GM23338 (cell line): ENCODE measurements at regions not wholly inside any gene's neighbourhood (a gene's known extent, or its start where the extent isn't known, plus 50 kb on each side); places are given as distances from the start of the nearest gene placed in this dataset.
A peak's percentile ranks its signal among the peaks of the same experiment; 100 is the strongest.

ENCODE experiments used
- ATAC-seq: fragments of 200-7000 bp; cut with Tn5 transposase; 3 replicates; pipeline ENCODE4 v1.9.1; 2020
- DNase-seq: peaks from one replicate; pipeline ENCODE4 v3.0.0-alpha.2; 2015; ENCODE audit warnings: low spot score
- H2AFZ ChIP-seq: fragments of 200-600 bp; sonication (generic); 2 replicates; pipeline ENCODE4 v1.8.0; 2016; ENCODE audit warnings: antibody characterized with exemption, mild to moderate bottlenecking, moderate library complexity
- H3F3A ChIP-seq: fragments of 200-600 bp; sonication (generic); replicated peaks from 2 replicates; pipeline ENCODE4 v1.8.0; 2017; ENCODE audit warnings: antibody characterized with exemption, mixed run types, low read depth
- H3K27ac ChIP-seq: fragments of 200-600 bp; sonication (generic); 2 replicates; pipeline ENCODE4 v1.6.1; 2016; ENCODE audit warnings: low read depth
- H3K27me3 ChIP-seq: fragments of 200-600 bp; sonication (generic); 2 replicates; pipeline ENCODE4 v1.8.0; 2016; ENCODE audit warnings: mild to moderate bottlenecking, mixed run types, moderate library complexity; ENCODE audit not compliant: insufficient read depth
- H3K36me3 ChIP-seq: fragments of 200-600 bp; sonication (generic); 2 replicates; pipeline ENCODE4 v1.8.0; 2016; ENCODE audit warnings: mild to moderate bottlenecking; ENCODE audit not compliant: insufficient read depth
- H3K4me1 ChIP-seq: fragments of 200-600 bp; sonication (generic); 2 replicates; pipeline ENCODE4 v1.8.0; 2016; ENCODE audit warnings: mild to moderate bottlenecking, moderate library complexity; ENCODE audit not compliant: insufficient read depth
- H3K4me2 ChIP-seq: fragments of 200-600 bp; sonication (generic); 2 replicates; pipeline ENCODE4 v1.7.1; 2017; ENCODE audit warnings: mixed run types
- H3K4me3 ChIP-seq: fragments of 200-600 bp; sonication (generic); 2 replicates; pipeline ENCODE4 v1.6.1; 2016; ENCODE audit warnings: mixed run types
- H3K79me2 ChIP-seq: fragments of 200-600 bp; sonication (generic); replicated peaks from 2 replicates; pipeline ENCODE4 v1.8.0; 2017; ENCODE audit warnings: mild to moderate bottlenecking; ENCODE audit not compliant: insufficient read depth
- H3K9me2 ChIP-seq: fragments of 200-600 bp; sonication (generic); 2 replicates; pipeline ENCODE4 v1.8.0; 2017; ENCODE audit not compliant: insufficient read depth
- H4K20me1 ChIP-seq: fragments of 200-600 bp; sonication (generic); replicated peaks from 2 replicates; pipeline ENCODE4 v1.8.0; 2017; ENCODE audit warnings: mild to moderate bottlenecking; ENCODE audit not compliant: insufficient read depth
- H3K27ac Mint-ChIP-seq: 2 replicates; pipeline ENCODE4 v1.8.0; 2020; ENCODE audit warnings: inconsistent platforms, mild to moderate bottlenecking, moderate library complexity, mixed read lengths
- H3K27me3 Mint-ChIP-seq: 3 replicates; pipeline ENCODE4 v1.8.0; 2022; ENCODE audit warnings: low read depth, mild to moderate bottlenecking, moderate library complexity, mixed read lengths, inconsistent platforms; ENCODE audit not compliant: insufficient read depth, poor library complexity
- H3K36me3 Mint-ChIP-seq: 3 replicates; pipeline ENCODE4 v1.8.0; 2021; ENCODE audit warnings: low read depth, mild to moderate bottlenecking, inconsistent platforms, moderate library complexity, mixed read lengths
- H3K4me1 Mint-ChIP-seq: 3 replicates; pipeline ENCODE4 v1.8.0; 2020; ENCODE audit warnings: mild to moderate bottlenecking, inconsistent platforms, mixed read lengths
- H3K4me3 Mint-ChIP-seq: 3 replicates; pipeline ENCODE4 v1.8.0; 2021; ENCODE audit warnings: moderate library complexity, mild to moderate bottlenecking, inconsistent platforms, mixed read lengths
- H3K9me3 Mint-ChIP-seq: 3 replicates; pipeline ENCODE4 v1.8.0; 2020; ENCODE audit warnings: moderate library complexity, mild to moderate bottlenecking, inconsistent platforms, mixed read lengths
- CREB1 ChIP-seq: fragments of 250-450 bp; sonication (Bioruptor Pico); IDR thresholded peaks from 2 replicates; pipeline ENCODE4 v1.5.0; 2020; ENCODE audit warnings: low read depth, mild to moderate bottlenecking, moderate library complexity
- CTCF ChIP-seq, 2 experiments: fragments of 200-600 bp in 1 of 2; sonication (generic) in 1 of 2; conservative IDR thresholded peaks; 2 replicates each; pipeline versions ENCODE4 v1.5.1 to v1.6.1; 2016 to 2017; ENCODE audit warnings: antibody characterized with exemption in 2 of 2, low read depth in 2 of 2, mild to moderate bottlenecking in 2 of 2, moderate library complexity in 1 of 2
- EZH2 ChIP-seq: fragments of 200-600 bp; sonication (generic); IDR thresholded peaks from one replicate; pipeline ENCODE4 v1.8.0; 2017; ENCODE audit warnings: antibody characterized with exemption, mild to moderate bottlenecking, low read depth; ENCODE audit not compliant: unreplicated experiment
- EZH2phosphoT487 ChIP-seq: fragments of 200-600 bp; sonication (generic); IDR thresholded peaks from one replicate; pipeline ENCODE4 v1.8.1; 2018; ENCODE audit warnings: antibody characterized with exemption; ENCODE audit not compliant: unreplicated experiment
- JUNB ChIP-seq: IDR thresholded peaks from one replicate; pipeline ENCODE4 v1.6.1; 2016; ENCODE audit warnings: antibody characterized with exemption; ENCODE audit not compliant: unreplicated experiment
- NANOG ChIP-seq: IDR thresholded peaks from 2 replicates; pipeline ENCODE4 v1.6.1; 2016; ENCODE audit warnings: antibody characterized with exemption, borderline replicate concordance
- POLR2AphosphoS5 ChIP-seq: IDR thresholded peaks from 2 replicates; pipeline ENCODE4 v1.6.1; 2016; ENCODE audit warnings: antibody characterized with exemption, low read depth
- STAT1 ChIP-seq: IDR thresholded peaks from one replicate; pipeline ENCODE4 v1.6.1; 2016; ENCODE audit warnings: antibody characterized with exemption; ENCODE audit not compliant: unreplicated experiment
- ZNF114 ChIP-seq: fragments of 250-450 bp; sonication (Bioruptor Pico); IDR thresholded peaks from 2 replicates; pipeline ENCODE4 v1.5.0; 2020; ENCODE audit warnings: mild to moderate bottlenecking, moderate library complexity
- ZNF331 ChIP-seq: fragments of 250-450 bp; sonication (Bioruptor Pico); IDR thresholded peaks from 2 replicates; pipeline ENCODE4 v1.5.0; 2020; ENCODE audit warnings: low read depth, mild to moderate bottlenecking, moderate library complexity
- ZNF462 ChIP-seq: fragments of 250-450 bp; sonication (Bioruptor Pico); IDR thresholded peaks from 2 replicates; pipeline ENCODE4 v1.5.0; 2020; ENCODE audit warnings: mild to moderate bottlenecking, moderate library complexity
- TF ChIP-seq, protein P1 (sequence below): IDR thresholded peaks from 2 replicates; pipeline ENCODE4 v1.6.1; 2016; ENCODE audit warnings: antibody characterized with exemption
- TF ChIP-seq, protein P2 (sequence below): IDR thresholded peaks from one replicate; pipeline ENCODE4 v1.6.1; 2018; ENCODE audit warnings: antibody characterized with exemption; ENCODE audit not compliant: unreplicated experiment

DNA sequence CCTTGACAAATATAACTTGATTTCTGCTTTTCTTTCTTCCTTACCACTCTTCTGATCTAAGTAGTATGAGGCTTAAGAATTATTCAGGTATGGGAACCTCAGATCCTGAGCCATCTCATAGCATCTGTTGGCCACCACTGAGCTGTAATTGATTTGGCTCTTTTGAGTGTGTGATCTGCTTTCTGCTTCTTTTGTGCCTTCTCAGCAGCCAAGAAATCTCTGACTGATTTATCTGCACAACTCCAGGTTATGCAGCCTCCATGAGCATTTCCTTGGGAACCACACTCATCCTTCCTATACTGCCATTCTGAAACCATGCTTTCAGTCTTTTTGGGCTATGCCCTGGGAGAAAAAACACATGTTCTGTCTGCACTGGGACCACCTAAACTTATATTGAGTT, 178.0 kb upstream of the FAM3C start:
- Histone ChIP-seq H3K27ac (no peak overlapping the region), H3K79me2 (no peaks in the 10 kb centered on the region), H3K9me2 (peaks cover 5% of the 10 kb centered on the region), H3K4me3 (no peak overlapping the region), H3F3A (no peaks in the 10 kb centered on the region), H2AFZ (peak overlapping the region; percentile 20; the same call in 1 of the 2 replicates), H3K4me1 (0 out of 2 replicates have a peak, but pooled peaks cover 5% of the 10 kb centered on the region), H4K20me1 (no peaks in the 10 kb centered on the region), H3K36me3 (no peaks in the 10 kb centered on the region), H3K27me3 (no peaks in the 10 kb centered on the region), H3K4me2 (no peak overlapping the region)
- TF ChIP-seq EZH2 (no peak), CREB1 (CRISPR knock-in tag) (no peak), STAT1 (no peak), CTCF (conservative IDR thresholded peaks at IDR 0.05; ENCODE audit: low read depth in 2 of 2) (no peak), ZNF114 (no peak), ZNF331 (no peak), NANOG (no peak), ZNF462 (no peak), JUNB (no peak), EZH2phosphoT487 (no peak), POLR2AphosphoS5 (no peak)
- TF ChIP-seq, protein P1, sequence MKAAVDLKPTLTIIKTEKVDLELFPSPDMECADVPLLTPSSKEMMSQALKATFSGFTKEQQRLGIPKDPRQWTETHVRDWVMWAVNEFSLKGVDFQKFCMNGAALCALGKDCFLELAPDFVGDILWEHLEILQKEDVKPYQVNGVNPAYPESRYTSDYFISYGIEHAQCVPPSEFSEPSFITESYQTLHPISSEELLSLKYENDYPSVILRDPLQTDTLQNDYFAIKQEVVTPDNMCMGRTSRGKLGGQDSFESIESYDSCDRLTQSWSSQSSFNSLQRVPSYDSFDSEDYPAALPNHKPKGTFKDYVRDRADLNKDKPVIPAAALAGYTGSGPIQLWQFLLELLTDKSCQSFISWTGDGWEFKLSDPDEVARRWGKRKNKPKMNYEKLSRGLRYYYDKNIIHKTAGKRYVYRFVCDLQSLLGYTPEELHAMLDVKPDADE, result no peak
- TF ChIP-seq, protein P2, sequence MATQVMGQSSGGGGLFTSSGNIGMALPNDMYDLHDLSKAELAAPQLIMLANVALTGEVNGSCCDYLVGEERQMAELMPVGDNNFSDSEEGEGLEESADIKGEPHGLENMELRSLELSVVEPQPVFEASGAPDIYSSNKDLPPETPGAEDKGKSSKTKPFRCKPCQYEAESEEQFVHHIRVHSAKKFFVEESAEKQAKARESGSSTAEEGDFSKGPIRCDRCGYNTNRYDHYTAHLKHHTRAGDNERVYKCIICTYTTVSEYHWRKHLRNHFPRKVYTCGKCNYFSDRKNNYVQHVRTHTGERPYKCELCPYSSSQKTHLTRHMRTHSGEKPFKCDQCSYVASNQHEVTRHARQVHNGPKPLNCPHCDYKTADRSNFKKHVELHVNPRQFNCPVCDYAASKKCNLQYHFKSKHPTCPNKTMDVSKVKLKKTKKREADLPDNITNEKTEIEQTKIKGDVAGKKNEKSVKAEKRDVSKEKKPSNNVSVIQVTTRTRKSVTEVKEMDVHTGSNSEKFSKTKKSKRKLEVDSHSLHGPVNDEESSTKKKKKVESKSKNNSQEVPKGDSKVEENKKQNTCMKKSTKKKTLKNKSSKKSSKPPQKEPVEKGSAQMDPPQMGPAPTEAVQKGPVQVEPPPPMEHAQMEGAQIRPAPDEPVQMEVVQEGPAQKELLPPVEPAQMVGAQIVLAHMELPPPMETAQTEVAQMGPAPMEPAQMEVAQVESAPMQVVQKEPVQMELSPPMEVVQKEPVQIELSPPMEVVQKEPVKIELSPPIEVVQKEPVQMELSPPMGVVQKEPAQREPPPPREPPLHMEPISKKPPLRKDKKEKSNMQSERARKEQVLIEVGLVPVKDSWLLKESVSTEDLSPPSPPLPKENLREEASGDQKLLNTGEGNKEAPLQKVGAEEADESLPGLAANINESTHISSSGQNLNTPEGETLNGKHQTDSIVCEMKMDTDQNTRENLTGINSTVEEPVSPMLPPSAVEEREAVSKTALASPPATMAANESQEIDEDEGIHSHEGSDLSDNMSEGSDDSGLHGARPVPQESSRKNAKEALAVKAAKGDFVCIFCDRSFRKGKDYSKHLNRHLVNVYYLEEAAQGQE, result no peak
- Mint-ChIP-seq H3K9me3 (peaks cover 3% of the 10 kb centered on the region), H3K4me3 (no peak overlapping the region), H3K4me1 (peaks cover 15% of the 10 kb centered on the region), H3K27ac (no peak overlapping the region), H3K36me3 (peaks cover 3% of the 10 kb centered on the region), H3K27me3 (peaks cover 5% of the 10 kb centered on the region)
- no peak for DNase-seq
- no peak for ATAC-seq
